ENCODE measurements at regions not wholly inside any gene's neighbourhood (a gene's known extent, or its start where the extent isn't known, plus 50 kb on each side); places are given as distances from the start of the nearest gene placed in this dataset.

DNA sequence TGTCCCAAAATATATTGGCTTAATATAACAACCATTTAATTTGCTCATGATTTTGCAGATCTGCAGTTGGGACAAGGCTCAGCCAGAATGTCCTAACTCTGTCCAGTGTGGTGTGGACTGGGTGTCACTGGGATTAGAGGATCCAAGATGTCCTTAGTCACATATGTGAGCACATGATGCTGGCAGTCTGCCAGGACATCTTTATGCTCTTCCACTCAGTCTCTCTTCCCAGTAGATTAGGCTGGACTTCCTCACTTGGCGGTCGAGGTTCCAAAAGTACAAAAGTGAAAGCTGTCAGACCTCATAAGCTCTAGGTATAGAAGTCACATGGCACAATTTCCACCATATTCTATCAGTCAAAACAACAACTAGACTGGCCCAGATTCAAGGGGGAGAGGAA is 167.9 kb upstream of the NTF3 start:
- no peaks in the 10 kb centered on the region for H3K9me3 ChIP-seq (ENCODE audit: low read length)
- no peak overlapping the region for H2AFZ ChIP-seq (ENCODE audit: low read length)
- H3K9me2 ChIP-seq (ENCODE audit: insufficient read depth, low read length) = no peaks in the 10 kb centered on the region
- H3K4me3 ChIP-seq (ENCODE audit: low read depth, low read length, poor library complexity, severe bottlenecking) = no peak overlapping the region
- no peaks in the 10 kb centered on the region for H3K36me3 ChIP-seq (ENCODE audit: insufficient read depth, low read length)
- CTCF ChIA-PET (ENCODE audit: unreplicated experiment) = no interaction called here
- no TSS peak for BruUV-seq (replicated peaks)
- POLR2A ChIA-PET = no interaction called here
- no peaks in the 10 kb centered on the region for H3K79me2 ChIP-seq (ENCODE audit: insufficient read depth, low read depth, low read length)
- H3K27ac ChIP-seq (ENCODE audit: low read depth, low read length, poor library complexity, severe bottlenecking) = no peak overlapping the region
- intact Hi-C loops (cut with micrococcal nuclease; ENCODE audit: unreplicated experiment) = no loop called here
- no peak for DNase-seq (ENCODE audit: low spot score)
- TF ChIP-seq EZH2phosphoT487 (IDR thresholded peaks at IDR 0.05; ENCODE audit: borderline replicate concordance, low read depth, low read length) = no peak
- TF ChIP-seq, protein P1, sequence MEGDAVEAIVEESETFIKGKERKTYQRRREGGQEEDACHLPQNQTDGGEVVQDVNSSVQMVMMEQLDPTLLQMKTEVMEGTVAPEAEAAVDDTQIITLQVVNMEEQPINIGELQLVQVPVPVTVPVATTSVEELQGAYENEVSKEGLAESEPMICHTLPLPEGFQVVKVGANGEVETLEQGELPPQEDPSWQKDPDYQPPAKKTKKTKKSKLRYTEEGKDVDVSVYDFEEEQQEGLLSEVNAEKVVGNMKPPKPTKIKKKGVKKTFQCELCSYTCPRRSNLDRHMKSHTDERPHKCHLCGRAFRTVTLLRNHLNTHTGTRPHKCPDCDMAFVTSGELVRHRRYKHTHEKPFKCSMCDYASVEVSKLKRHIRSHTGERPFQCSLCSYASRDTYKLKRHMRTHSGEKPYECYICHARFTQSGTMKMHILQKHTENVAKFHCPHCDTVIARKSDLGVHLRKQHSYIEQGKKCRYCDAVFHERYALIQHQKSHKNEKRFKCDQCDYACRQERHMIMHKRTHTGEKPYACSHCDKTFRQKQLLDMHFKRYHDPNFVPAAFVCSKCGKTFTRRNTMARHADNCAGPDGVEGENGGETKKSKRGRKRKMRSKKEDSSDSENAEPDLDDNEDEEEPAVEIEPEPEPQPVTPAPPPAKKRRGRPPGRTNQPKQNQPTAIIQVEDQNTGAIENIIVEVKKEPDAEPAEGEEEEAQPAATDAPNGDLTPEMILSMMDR (conservative IDR thresholded peaks at IDR 0.05; ENCODE audit: low read length) = no peak
- no peaks in the 10 kb centered on the region for H4K20me1 ChIP-seq (ENCODE audit: insufficient read depth, low read length)
- H3K4me2 ChIP-seq (ENCODE audit: low read length) = no peak overlapping the region
- no peaks in the 10 kb centered on the region for H3K4me1 ChIP-seq (ENCODE audit: insufficient read depth, low read length, poor library complexity, severe bottlenecking)

DNA sequence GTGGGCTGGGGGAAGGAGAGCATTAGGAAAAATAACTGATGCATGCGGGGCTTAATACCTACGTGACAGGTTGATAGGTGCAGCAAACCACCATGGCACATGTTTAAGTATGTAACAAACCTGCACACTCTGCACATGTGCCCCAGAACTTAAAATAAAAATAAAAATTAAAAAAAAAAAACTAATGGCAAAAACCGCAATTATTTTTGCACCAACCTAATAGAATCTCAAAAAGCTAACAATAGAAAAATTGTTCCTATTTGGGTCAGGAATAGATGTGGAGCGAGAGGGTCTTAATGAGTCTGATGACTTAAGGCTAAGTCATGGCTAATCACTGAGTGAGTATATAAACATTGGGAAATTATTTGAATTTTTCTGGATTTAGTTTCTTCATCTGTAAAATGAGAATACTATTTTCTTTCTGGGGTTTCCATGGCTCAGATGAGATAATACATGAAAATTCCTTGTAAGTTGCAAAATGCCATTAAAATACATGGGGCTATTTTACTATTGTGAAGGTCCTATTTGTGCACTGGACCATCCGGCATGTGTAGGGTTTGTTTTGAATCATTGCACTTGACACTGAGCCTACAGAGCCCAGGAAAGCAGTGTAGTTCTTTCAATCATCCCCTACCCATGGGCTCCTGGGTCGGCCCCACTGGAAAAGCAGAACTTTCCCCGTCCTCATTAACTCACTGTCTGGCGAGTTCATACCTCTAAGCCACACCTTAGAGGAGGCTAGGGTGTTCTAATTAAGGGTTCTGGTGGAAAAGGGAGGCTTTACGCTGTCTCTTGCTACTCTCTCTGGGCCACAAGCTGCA is 164.1 kb upstream of the NTF3 start:
- DNase-seq (ENCODE audit: low spot score) = no peak
- intact Hi-C loops (cut with micrococcal nuclease; ENCODE audit: unreplicated experiment) = no loop called here

More for the DNA sequence above, 164.1 kb upstream of the NTF3 start:
- Histone ChIP-seq H3K27ac (ENCODE audit: low read depth, low read length, poor library complexity, severe bottlenecking) (no peak overlapping the region), H3K9me3 (ENCODE audit: low read length) (no peaks in the 10 kb centered on the region), H2AFZ (ENCODE audit: low read length) (no peak overlapping the region), H3K79me2 (ENCODE audit: insufficient read depth, low read depth, low read length) (no peaks in the 10 kb centered on the region), H3K4me1 (ENCODE audit: insufficient read depth, low read length, poor library complexity, severe bottlenecking) (no peaks in the 10 kb centered on the region), H3K36me3 (ENCODE audit: insufficient read depth, low read length) (no peaks in the 10 kb centered on the region), H3K9me2 (ENCODE audit: insufficient read depth, low read length) (no peaks in the 10 kb centered on the region), H3K4me3 (ENCODE audit: low read depth, low read length, poor library complexity, severe bottlenecking) (no peak overlapping the region), H3K4me2 (ENCODE audit: low read length) (no peak overlapping the region), H4K20me1 (ENCODE audit: insufficient read depth, low read length) (no peaks in the 10 kb centered on the region)
- ChIA-PET POLR2A (no interaction called here), CTCF (ENCODE audit: unreplicated experiment) (no interaction called here)
- TF ChIP-seq EZH2phosphoT487 (IDR thresholded peaks at IDR 0.05; ENCODE audit: borderline replicate concordance, low read depth, low read length) = no peak
- TF ChIP-seq, protein P1 (conservative IDR thresholded peaks at IDR 0.05; ENCODE audit: low read length) = no peak
- BruUV-seq (replicated peaks) = no TSS peak

All from OCI-LY7 (cell line).